ENCODE measurements at regions not wholly inside any gene's neighbourhood (a gene's known extent, or its start where the extent isn't known, plus 50 kb on each side); places are given as distances from the start of the nearest gene placed in this dataset.

DNA sequence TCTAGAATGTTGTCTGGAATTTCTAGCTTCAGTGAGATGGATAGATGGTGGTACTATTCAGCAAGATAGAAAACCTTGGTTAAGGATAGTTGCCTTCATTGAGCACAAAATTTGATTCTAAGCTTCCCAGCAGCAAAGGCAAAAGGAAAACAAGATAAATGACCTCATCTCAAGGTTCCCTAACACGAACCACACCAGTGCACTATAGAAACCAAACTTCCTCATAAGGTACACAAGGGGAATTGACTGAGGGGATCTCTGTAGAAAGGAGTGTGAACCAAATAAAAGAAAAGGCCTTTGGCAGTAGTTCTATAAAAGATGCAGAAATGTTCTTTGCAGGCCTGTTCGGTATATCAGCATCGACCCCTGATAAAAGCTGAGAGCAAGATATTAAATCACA, 288.9 kb downstream of the SHQ1 start:
- no peak for DNase-seq

DNA sequence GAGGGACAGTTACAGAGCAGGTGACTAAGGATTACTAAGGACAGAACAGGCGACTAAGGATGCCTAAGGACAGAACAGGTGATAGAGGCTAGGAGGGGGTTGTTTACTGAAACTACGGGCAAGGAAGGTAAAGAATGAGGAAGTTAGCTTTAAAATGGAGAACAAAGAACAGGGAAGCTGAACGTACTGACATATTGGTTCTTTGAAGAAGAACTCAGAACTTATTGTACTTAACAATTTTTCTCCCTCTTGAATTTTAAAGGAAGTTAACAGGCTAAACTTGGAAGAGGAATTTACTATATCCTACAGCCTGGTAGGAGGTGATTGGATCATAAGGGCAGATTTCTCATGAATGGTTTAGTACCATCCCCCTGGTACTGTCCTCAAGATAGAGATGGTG, 290.2 kb downstream of the SHQ1 start:
- DNase-seq: no peak

DNA sequence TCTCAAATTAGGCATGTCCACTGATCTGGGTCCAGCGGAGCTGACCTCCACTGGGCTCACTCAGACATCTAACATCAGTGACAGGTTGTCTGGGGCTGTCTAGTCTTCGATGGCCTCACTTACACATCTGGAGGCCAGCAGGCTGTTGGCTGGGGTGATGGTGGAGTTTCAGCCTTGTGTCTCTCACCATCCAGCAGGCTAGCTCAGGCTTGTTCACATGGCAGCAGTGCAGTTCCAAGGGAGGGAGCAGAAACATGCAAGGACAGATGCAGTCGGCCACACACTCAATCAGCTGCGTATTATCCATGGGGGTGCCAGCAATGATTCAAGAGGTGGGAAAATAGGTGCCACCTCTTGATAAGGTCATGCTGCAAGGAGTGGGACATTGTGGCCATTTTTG, 292.5 kb downstream of the SHQ1 start:
- no peak for DNase-seq

DNA sequence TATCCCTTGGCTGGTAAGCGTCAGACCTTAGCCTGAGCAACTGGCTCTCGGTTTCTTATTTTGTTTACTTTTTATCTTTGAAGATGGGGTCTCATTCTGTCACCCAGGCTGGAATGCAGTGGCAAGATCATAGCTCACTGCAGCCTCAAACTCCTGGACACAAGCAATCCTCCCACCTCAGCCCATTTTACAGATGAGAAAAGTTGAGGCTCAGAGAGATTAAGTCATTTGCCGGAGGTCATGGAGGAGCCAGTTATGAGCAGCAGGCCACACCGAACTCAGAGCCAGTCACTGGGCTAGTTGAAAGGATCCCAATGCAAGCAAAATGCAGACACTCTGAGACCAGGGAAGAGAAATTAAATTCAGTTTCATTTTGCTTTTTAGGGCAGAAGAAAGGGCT, 293.6 kb downstream of the SHQ1 start:
- no peak for DNase-seq

DNA sequence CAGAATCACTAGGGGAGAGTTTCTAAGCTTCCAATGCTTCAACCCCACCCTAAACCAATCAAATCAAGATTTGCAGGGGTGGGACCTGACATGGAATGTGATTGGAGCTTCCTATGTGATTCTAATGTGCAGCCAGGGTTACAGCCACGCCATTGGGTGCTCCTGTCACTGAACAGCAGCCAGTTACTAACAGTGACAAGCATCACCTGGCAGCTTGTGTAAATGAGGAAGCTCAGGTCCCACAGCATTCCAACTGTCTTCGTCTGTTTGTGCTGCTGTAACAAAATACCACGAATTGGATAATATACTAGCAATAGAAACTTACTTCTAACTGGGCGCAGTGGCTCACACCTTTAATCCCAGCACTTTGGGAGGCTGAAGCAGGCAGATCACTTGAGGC, 294.9 kb downstream of the SHQ1 start:
- DNase-seq: no peak

DNA sequence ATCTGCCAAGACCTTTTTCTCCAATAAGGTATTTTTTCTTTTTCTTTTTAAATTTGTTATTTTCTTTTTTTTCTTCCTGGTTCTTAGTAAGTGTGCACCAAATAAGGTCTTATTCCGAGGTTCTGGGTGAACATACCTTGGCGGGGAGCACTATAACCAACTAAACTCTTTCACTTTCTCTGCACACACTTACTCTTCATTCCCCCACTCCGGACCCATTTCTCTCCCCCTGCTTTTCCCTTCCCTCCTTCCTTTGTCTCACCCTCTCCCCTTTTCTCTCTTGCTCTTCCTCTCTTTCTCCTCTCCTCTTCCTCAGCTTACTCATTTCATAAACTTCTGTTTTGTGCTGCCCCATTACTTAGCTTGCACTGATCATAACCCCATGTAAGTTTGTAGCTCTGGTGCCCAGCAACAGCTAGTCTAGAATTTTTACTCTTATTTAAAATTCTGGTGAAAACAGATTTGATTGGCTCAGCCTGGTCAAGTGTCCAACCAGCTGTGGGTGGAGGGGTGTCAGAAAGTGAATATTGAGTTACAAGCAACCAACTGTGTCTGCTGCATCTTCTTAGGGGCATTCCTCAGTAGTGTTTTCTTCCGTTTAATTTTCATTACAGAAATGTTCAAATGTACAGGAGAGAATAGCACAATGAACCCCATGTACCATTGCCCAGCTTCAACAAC, 297.5 kb downstream of the SHQ1 start:
- no peak for DNase-seq

DNA sequence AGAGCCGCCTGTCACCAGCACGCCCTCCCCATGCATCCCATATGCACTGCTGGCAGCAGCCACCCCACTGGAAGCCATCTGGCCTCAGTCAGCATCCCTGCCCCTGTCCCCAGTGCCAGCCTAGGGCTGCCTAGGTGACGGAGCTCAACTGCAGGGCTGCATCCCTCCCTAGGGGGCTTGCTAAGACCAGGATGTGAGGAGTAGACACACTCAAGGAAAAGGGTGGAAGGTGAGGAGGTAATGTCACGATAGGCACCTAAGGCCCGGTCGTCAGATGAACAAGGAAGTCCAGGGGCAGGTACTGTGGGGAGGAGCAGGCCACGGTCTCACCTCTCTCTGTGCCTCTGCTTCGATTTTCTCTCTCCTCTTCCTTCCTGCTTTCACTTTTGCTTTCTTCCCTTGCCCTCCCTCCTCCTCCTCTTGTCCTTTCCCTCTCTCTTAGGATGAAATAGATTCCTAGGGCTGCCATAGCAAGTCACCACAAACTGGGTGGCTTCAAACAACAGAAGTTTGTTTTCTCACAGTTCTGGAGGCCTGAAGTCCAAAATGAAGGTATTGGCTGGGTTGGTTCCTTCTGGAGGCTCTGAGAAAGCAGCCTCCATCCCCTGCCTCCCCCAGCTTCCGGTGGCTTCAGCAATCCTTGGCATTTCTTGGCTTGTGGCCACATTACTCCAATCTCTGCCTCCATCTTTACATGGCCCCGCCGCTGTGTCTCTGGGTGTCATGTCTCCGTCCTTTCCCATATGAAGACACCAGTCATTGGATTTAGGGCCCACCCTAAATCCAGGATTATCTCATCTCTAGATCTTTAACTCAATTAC, 298.3 kb downstream of the SHQ1 start:
- DNase-seq: no peak

DNA sequence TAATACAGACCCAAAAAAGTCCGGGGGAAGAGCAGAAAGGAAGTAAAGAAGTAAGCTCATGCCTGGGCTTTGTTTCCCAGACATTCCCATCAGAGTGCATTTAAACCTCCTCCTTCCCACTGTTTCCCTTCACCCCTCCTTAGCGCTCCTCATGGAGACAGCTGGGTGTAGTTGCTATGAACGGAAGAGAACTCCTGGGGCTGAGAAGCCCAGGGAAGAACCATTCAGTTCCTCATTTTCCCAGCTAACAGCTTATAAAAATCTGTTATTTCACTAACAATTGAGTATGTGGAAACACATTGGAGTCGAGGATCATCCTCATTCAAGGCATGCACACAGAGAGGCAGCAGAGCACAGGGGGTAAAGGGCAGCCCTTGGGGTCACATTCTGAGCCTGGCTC, 299.3 kb downstream of the SHQ1 start:
- no peak for DNase-seq

DNA sequence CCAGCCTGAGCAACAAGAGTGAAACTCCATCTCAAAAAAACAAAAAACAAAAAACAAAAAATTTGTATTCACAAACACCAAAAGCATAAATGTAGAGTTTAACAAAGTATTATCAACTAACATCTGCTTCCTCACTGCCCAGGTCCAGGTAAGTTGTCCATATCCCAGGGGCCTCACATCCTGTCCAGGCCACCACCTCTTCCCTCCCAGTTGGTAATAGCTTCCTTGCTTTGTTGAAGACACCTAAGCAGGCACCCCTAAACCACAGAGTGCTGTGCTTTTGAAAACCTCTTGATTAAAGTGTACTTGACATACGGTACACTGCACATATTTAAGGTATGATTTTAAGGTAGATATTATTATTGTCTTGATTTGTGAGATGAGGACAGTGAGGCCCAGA, 299.8 kb downstream of the SHQ1 start:
- no peak for DNase-seq

DNA sequence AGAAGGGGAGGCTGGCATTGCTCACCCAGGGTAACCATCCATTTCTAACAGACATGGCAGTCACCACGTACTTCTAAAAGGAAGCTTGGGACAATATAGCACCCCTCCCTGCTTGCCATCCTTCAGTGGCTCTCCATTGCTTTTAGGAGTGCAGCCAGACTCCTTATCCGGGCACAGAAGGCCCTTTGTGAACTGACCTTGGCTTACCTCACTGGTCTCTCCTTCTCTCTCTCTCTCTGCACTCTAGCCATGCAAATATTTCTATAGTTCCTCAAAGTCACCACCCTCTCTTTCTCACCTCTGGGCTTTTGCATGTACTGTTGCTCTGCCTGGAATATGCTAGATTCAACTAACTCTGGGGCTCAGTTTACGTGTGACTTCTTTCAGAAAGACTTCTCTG, 301.1 kb downstream of the SHQ1 start:
- no peak for DNase-seq

DNA sequence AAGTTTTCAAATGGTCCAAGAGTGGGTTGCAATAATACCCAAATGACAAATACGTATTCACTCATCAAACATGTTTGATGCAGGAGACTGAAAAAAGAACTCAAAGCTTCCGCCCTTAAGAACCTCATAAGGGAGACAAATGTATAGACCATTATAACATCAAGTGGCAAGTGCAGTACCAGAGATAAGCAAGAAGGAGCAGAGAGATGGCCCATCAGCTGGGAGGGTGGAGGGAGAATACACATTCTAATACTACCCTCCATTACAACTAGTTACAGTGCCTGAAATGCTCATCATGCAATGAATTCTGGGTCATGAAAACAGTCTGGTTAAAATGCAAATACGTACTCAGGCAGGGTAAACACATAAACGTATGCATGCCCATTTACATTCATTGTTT, 304.0 kb downstream of the SHQ1 start:
- DNase-seq: no peak

DNA sequence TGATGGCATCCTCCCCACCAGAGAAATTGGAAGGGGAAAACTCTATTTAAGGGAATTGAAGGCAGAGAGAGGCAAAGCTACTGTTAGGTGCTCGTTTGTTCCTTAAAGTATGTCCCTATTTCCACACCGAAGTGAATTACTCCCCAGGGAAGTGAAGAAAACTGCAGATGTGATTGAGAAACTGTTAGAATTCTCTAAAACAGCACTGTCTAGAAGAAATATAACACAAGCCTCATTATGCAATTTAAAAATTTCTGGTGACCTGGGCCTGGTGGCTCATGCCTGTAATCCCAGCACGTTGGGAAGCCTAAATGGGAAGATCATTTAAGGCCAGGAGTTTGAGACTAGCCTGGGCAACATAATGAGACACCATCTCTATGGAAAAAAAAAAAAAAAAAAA, 305.0 kb downstream of the SHQ1 start:
- DNase-seq: no peak

DNA sequence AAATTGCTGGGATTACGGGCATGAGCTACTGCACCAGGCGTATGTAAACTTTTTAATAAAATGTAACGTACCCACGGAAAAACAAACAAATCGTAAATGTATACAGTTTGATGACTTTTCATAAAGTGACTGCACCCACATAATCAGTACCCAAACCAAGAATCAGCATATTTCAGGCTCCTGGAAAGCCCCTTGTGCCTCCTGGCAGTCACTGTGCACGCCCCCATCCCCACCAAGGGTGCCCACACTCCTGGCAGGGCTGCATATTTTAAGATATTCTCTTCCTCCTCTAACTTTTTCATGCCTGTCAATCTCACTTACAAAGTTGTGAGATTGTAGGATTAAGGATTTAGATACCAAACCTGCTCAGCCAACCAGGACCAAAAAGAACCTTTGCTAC, 305.5 kb downstream of the SHQ1 start:
- DNase-seq: no peak

DNA sequence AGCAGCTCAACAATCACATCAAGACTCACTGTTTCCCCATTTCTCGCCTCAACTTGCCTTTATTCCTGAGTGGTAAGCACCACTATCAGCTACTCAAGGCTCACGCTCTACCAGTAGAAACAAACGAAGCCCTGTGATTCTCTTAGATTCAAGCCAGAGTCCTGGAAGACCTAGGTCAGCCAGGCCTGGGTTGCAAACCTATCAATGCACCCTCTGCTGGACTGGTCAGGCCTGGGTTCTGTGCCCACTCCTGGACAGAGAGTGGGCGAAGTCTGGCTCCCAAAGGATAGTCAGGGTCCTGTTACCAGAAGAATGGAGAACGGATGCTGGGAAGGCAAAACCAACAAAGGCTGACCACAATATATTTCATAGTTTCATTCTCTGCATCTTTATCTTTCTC, 308.4 kb downstream of the SHQ1 start:
- no peak for DNase-seq

DNA sequence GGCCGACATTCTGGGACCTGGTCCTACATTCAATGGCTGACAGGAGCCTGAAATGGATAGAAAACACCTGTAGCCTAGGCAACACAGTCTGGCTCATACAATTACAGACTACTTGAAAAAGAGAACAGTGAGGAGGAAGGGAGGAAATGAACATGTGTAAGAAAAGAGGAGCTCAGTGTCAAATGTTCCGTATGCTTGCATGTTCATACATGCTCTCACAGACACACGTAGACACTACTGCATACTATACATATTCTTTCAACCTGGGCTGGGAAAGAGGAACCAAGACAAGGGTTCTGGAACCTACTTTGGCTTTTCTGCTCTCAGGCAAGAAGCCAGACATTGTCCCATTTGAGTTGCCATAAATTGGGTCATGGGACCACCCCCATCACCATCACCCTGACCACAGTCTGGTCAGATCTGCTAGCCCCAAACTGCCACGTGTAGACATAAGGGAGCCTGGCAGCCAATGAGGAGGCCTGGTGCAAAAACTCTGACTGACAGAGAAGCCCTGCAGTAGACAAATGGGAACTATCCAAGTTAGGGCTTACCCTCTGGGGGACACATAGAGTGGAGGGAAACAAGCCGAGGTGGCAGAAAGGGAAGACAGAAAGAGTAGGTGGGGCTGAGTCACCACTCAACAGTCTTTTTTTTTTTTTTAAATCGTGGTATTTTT, 310.0 kb downstream of the SHQ1 start:
- no peak for DNase-seq

DNA sequence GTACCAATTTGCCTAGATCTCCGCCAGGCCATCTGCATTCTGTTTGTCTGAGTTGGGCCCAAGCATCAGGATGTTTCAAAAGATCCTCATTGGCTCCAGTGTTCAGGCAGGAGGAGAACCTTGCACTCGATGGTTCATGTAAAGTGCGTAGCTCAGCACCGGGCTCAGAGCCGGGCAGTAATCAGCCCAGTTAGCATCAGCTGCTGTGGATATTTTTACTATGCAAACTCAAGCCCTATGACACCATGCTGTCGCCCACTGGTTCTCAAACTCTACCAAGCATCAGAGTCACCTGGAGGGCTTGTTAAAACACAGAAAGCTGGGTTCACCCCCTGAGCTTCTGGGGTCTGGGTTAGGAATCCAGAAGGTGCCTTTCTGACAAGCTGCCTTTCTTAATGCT, 310.8 kb downstream of the SHQ1 start:
- no peak for DNase-seq

DNA sequence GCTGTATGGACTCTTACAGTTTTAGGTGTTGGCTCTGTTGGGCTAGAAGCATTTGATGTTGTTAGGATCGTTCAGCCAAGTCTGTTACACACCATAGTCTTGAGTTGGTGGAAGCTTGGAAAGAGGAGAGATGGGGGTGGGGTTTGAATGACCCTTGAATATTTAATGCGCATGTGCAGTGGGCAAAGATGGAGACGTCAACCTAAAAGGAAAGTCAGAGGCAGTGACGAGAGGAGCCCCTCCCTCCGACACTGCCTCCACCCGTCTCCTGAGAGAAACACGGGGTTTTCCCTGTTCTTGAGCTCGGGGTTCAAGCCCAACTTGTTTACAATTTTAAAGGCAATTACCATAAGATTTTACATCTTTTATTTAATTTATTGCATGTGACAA, 311.4 kb downstream of the SHQ1 start:
- no peak for DNase-seq

DNA sequence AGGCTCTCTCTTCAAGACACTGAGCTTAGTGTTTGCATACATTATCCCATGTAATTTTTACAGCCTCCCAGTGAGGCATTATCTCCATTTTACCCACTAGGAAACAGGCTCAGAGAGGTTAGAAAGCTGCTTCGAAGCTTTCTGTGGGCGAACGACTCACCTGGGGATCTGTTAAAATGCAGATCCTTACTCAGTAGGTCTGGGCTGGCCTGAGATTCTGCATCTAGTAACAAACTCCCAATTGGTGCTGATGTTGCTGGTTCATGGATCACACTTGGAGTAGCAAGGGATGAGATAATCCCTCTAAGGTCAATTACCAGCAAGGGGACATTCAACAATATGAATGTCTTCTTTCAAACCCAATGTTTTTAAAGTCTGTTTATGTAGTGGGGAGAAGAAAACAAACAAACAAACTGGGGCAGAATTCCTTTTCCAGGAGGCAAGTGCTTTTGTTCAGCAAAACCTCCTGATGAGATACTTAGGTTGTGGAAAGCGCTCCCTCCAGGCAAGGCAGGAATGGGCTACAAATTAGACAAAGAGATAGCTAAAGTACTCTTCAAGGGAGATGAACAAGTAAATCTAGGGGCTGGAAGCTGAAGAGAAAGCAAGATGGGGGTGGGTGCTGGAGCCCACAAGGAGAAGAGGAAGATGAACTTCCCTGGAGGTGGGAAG, 311.9 kb downstream of the SHQ1 start:
- DNase-seq: no peak

DNA sequence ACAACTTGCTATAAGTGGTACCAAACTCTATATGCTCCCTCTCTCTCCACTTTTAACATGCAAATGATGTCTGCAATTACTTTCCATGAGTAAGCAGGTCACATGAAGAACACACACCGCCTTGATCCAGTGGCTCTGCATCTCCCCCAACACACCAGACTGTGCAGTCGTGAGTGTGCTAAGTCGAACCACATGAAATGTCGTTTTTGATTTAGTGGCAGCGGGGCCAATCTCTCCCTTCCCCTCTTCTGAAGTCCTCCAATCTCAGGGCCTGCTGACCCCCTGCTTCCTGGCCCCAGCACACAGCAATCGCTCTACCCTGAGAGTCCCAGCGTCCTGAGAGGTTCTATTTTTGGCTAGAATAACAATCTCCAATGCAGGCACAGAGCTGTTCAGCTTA, 312.5 kb downstream of the SHQ1 start:
- no peak for DNase-seq

DNA sequence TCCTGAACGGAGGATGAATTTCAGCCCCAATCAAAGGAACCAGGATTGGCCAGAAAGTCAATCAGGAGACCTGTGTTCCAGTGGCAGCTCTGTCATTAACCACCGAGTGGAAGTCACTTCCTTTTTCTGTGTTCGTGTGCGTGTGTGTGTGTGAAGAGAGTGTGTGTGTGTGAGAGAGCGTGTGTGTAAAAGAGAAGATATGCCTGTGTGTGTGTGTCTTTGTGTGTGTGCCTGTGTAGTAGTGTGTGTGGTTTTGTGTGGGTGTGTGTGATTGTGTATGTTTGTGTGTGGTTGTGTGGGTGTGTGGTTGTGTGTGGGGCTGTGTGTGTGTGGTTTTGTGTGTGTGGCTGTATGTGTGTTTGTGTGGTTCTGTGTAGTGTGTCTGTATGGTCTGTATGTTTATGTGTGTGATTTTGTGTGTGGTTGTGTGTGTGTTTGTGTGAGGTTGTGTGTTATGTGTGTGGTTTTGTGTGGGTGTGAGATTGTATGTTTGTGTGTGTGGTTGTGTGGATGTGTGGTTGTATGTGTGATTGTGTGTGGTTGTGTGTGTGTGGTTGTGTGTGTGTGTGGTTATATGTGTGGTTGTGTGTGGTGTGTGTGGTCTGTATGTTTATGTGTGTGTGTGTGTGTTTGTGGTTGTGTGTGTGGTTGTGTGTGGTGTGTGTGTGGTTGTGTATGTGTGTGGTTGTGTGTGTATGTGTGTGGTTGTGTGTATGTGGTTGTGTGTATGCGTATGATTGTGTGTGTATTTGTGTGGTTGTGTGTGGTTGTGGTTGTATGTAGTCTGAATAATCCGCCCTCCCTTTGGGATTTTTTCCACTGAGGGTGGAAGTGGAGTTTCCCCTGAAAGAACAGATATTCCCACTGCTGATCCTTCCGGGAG, 314.4 kb downstream of the SHQ1 start:
- DNase-seq: no peak

DNA sequence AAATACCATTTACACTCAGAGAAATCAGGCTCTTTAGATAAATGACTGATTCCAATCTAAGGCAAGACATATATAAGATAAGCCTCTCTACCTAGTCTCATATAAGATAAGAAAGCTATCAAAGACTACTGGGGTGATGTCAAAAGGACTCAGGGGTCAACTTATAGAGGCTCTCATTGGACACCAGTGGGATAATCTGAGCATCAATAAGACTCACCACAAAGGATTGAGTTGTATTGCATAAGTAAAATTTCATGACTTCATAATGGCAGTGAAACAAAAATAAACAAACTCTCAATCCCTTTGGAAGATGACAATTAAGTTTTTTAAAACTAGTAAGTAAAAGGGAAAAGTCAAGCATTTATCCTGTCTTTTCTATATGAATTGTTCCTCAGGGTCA, 317.8 kb downstream of the SHQ1 start:
- DNase-seq: no peak

DNA sequence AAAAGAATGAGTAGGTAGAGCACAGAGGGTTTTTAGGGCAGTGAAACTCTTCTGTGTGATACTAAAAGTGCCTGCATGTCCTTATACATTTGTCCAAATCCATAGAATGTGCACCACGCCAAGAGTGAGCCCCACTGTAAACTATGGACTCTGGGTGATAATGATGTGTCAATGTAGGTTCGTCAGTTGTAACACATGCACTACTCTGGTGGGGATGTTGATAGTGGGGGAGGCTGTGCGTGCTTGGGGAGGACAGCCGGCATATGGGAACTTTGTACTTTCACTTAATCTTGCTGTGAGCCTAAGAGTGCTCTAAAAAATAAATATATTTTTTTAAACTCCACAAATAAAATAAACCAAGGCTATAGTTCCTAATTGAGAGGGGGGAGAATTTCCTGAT, 319.2 kb downstream of the SHQ1 start:
- no peak for DNase-seq

Measured in activated CD4-positive, CD25-positive, alpha-beta regulatory T cell (primary cell).